Pancreas (tissue), 10 donors: ENCODE measurements at regions not wholly inside any gene's neighbourhood (a gene's known extent, or its start where the extent isn't known, plus 50 kb on each side); places are given as distances from the start of the nearest gene placed in this dataset.
A peak's percentile ranks its signal among the peaks of the same experiment; 100 is the strongest.

Experiments used
- ATAC-seq, 4 donors: fragments of 200-7000 bp; cut with Tn5 transposase; one replicate each; pipeline versions ENCODE4 v1.8.0 to v1.9.1; 2020; ENCODE audit warnings: mild to moderate bottlenecking in 4 of 4, moderate library complexity in 4 of 4
- DNase-seq, 6 donors: peaks; one replicate each; pipeline ENCODE4 v3.0.0-alpha.2; 2020
- FAIRE-seq: peaks from 2 replicates; lab custom pipeline; 2012; peaks lifted over from hg19 to GRCh38; lab: Jason Lieb, UNC
- H3K27ac ChIP-seq, 4 donors: fragments of 200-600 bp; sonication (generic); 1 replicate in 3 of 4; 2 replicates in 1 of 4; pipeline versions ENCODE4 v1.5.0 to v1.8.0; 2020
- H3K27me3 ChIP-seq, 4 donors: fragments of 200-600 bp; one replicate each; pipeline ENCODE4 v1.8.0; 2021
- H3K36me3 ChIP-seq, 3 donors: fragments of 200-600 bp; sonication (generic) in 1 of 3; one replicate each; pipeline versions ENCODE4 v1.5.0 to v1.8.0; 2020 to 2021
- H3K4me1 ChIP-seq, 3 donors: fragments of 200-600 bp; one replicate each; pipeline ENCODE4 v1.8.0; 2021
- H3K4me3 ChIP-seq, 4 donors: fragments of 200-600 bp; sonication (generic) in 2 of 4; one replicate each; pipeline versions ENCODE4 v1.5.0 to v1.8.0; 2020 to 2021
- H3K9me3 ChIP-seq, 4 donors: fragments of 200-600 bp; one replicate each; pipeline ENCODE4 v1.8.0; 2021
- CTCF ChIP-seq, 4 donors: fragments of 200-600 bp; sonication (generic) in 3 of 4; IDR thresholded peaks; one replicate each; pipeline versions ENCODE4 v1.5.0 to v1.8.0; 2021; ENCODE audit warnings: antibody characterized with exemption in 4 of 4
- WGBS, 2 donors: extraction: QIAGEN DNeasy Blood & Tissue Kit; methylation state at CpG; one replicate each; pipeline ENCODE4 v1.1.7; 2013; 5-methylcytosine and 5-hydroxymethylcytosine counted together
- intact Hi-C, 3 donors: fragments of 100-400 bp; cut with DNase I; formaldehyde crosslinking; loops; one replicate each; pipeline versions ENCODE4 v1.11.1 to v1.14.2; 2022
- donor health status: healthy with polysubstance abuse.
- donor health status: DM: no; HTN: no; CAD: no; lungs with moderate emphysema.
- donor health status: DM: no; HTN: no; CAD: no.
- donor health status: control.
- donor health status: control.
- donor health status: Bipolar disorder and iron deficiency.
- donor health status: DM: yes; HTN: yes; CAD: no.
- donor health status: DM: no; HTN: no; CAD: no.
- donor health status: DM: no; HTN: no; CAD: no.
- donor health status: DM: yes; HTN: yes; CAD: no.

GRCh38 chr16:79316004-79316458, 284.5 kb downstream of the MAF start:
- H3K27ac ChIP-seq, result no peak overlapping the region
- DNase-seq, result no peak
- intact Hi-C loops, result no loop called here
- H3K36me3 ChIP-seq, result no peaks in the 10 kb centered on the region
- ATAC-seq, result peak in 1 of 4 donors; percentile 65
- 60 to 73% methylated on average over 8 of the region's 8 CpGs for WGBS, 2 donors
- no peaks in the 10 kb centered on the region for H3K4me1 ChIP-seq
- H3K9me3 ChIP-seq, result no peaks in the 10 kb centered on the region
- TF ChIP-seq CTCF (IDR thresholded peaks at IDR 0.05), result no peak
- FAIRE-seq, result no peak
- no peak overlapping the region for H3K4me3 ChIP-seq
- H3K27me3 ChIP-seq, result peaks cover 0 to 3% (median 0%) of the 10 kb centered on the region in 4 donors

GRCh38 chr16:79312502-79312901, 288.0 kb downstream of the MAF start:
- H3K4me3 ChIP-seq, result no peak overlapping the region
- no peaks in the 10 kb centered on the region for H3K36me3 ChIP-seq
- no peaks in the 10 kb centered on the region for H3K4me1 ChIP-seq
- no peak overlapping the region for H3K27ac ChIP-seq
- TF ChIP-seq CTCF (IDR thresholded peaks at IDR 0.05), result no peak
- no peaks in the 10 kb centered on the region for H3K9me3 ChIP-seq
- intact Hi-C loops, result no loop called here
- 29 to 35% methylated on average over 11 of the region's 11 CpGs for WGBS, 2 donors
- DNase-seq (no peak), FAIRE-seq (no peak), ATAC-seq (no peak)
- H3K27me3 ChIP-seq, result peaks cover 0 to 3% (median 0%) of the 10 kb centered on the region in 4 donors

- Histone ChIP-seq H3K27ac (no peak overlapping the region), H3K36me3 (no peaks in the 10 kb centered on the region), H3K27me3 (peaks cover 0 to 3% (median 0%) of the 10 kb centered on the region in 4 donors), H3K4me1 (no peaks in the 10 kb centered on the region), H3K4me3 (no peak overlapping the region), H3K9me3 (no peaks in the 10 kb centered on the region)
- DNase-seq (no peak), ATAC-seq (no peak), FAIRE-seq (no peak)
- intact Hi-C loops, result no loop called here
- no peak for TF ChIP-seq CTCF (IDR thresholded peaks at IDR 0.05)
- 72 to 83% methylated on average over 7 of the region's 7 CpGs for WGBS, 2 donors
Observed at GRCh38 chr16:79310710-79311109, 289.8 kb downstream of the MAF start.

DNA sequence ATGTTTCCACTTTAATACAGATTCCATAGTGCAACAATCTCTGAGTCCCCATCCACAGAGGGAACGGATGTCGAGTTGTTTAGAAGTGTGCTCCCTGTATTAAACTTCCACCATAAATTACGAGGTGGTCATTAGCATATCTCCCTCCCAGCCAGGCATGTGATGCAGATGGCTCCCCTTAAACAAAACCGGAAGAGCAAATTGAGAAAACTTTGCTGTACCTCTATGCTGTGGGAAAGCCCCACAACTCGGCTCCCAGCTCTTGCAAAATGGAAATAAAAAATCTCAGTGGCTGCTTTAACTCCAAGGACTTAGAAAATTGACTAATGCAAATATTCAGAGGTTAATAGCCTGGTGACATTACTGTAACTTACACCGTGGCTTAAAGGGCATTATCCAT, 290.9 kb downstream of the MAF start:
- H3K4me3 ChIP-seq, result no peak overlapping the region
- WGBS, 2 donors, result 52 to 53% methylated on average over 6 of the region's 6 CpGs

More for the DNA sequence above, 290.9 kb downstream of the MAF start:
- Histone ChIP-seq H3K27me3 (no peaks in the 10 kb centered on the region), H3K9me3 (no peaks in the 10 kb centered on the region), H3K27ac (no peak overlapping the region), H3K36me3 (no peaks in the 10 kb centered on the region), H3K4me1 (no peaks in the 10 kb centered on the region)
- FAIRE-seq (no peak), ATAC-seq (no peak), DNase-seq (no peak)
- no peak for TF ChIP-seq CTCF (IDR thresholded peaks at IDR 0.05)
- intact Hi-C loops, result no loop called here
